Transverse colon (tissue), 4 donors: ENCODE measurements at regions not wholly inside any gene's neighbourhood (a gene's known extent, or its start where the extent isn't known, plus 50 kb on each side); places are given as distances from the start of the nearest gene placed in this dataset.

Experiments
- EP300 ChIP-seq: sonication (generic); formaldehyde crosslinking; IDR thresholded peaks from one replicate; pipeline ENCODE4 v1.6.1; 2017; ENCODE audit warnings: antibody characterized with exemption, low read depth
- POLR2AphosphoS5 ChIP-seq, 3 donors: sonication (generic); formaldehyde crosslinking; IDR thresholded peaks; one replicate each; pipeline ENCODE4 v1.6.1; 2016; ENCODE audit warnings: antibody characterized with exemption in 3 of 3
- TF ChIP-seq, protein P1 (sequence below), 5 experiments: fragments of 200-600 bp in 3 of 5; fragments of 450-650 bp in 2 of 5; sonication (generic) in 3 of 5; IDR thresholded peaks; 1 replicate in 2 of 5; 2 replicates in 3 of 5; pipeline ENCODE4 v1.5.1; 2016 to 2017; ENCODE audit warnings: antibody characterized with exemption in 5 of 5, inconsistent platforms in 3 of 5, mild to moderate bottlenecking in 2 of 5, moderate library complexity in 1 of 5

DNA sequence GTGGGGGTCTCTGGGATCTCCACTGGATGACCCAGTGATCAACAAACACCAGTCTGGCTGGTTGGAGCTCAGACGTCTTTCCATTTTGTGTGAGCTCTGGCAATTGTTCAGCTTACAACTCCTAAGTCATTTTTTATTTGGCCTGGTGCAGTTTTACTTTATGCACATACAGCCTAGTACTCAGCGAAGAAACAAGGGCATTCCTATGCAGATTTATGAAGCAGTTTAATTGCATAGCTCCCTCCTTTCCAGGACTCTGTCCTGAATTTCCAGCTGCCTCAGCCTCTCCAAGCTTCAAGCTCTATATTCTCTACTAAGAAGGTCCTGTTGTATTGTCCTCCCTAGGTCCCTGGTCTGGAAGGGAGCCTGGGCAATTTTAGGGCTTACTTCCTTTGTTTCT, 145.6 kb upstream of the GALNT17 start:
- TF ChIP-seq, protein P1, sequence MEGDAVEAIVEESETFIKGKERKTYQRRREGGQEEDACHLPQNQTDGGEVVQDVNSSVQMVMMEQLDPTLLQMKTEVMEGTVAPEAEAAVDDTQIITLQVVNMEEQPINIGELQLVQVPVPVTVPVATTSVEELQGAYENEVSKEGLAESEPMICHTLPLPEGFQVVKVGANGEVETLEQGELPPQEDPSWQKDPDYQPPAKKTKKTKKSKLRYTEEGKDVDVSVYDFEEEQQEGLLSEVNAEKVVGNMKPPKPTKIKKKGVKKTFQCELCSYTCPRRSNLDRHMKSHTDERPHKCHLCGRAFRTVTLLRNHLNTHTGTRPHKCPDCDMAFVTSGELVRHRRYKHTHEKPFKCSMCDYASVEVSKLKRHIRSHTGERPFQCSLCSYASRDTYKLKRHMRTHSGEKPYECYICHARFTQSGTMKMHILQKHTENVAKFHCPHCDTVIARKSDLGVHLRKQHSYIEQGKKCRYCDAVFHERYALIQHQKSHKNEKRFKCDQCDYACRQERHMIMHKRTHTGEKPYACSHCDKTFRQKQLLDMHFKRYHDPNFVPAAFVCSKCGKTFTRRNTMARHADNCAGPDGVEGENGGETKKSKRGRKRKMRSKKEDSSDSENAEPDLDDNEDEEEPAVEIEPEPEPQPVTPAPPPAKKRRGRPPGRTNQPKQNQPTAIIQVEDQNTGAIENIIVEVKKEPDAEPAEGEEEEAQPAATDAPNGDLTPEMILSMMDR (IDR thresholded peaks at IDR 0.05): no peak
- TF ChIP-seq POLR2AphosphoS5 (IDR thresholded peaks at IDR 0.05) (no peak), EP300 (no peak)
